H9 (cell line): ENCODE measurements at regions not wholly inside any gene's neighbourhood (a gene's known extent, or its start where the extent isn't known, plus 50 kb on each side); places are given as distances from the start of the nearest gene placed in this dataset.

Source experiments
- DNase-seq: peaks from one replicate; pipeline ENCODE4 v3.0.0-alpha.2; 2017
- H2AFZ ChIP-seq: one replicate; pipeline ENCODE4 v1.6.1; 2013; ENCODE audit warnings: mild to moderate bottlenecking, low read length, control low read depth, moderate library complexity
- H2AK5ac ChIP-seq: 2 replicates; pipeline ENCODE4 v1.6.1; 2013; ENCODE audit warnings: low read length, control low read depth, mixed read lengths; ENCODE audit not compliant: insufficient read length
- H2BK120ac ChIP-seq: one replicate; pipeline ENCODE4 v1.6.1; 2013; ENCODE audit warnings: low read depth, mild to moderate bottlenecking, low read length, control low read depth, inconsistent platforms; ENCODE audit not compliant: poor library complexity, severe bottlenecking
- H2BK12ac ChIP-seq: 2 replicates; pipeline ENCODE4 v1.6.1; 2013; ENCODE audit warnings: low read length, control low read depth, mixed read lengths, low read depth; ENCODE audit not compliant: insufficient read length
- H2BK15ac ChIP-seq: 2 replicates; pipeline ENCODE4 v1.6.1; 2013; ENCODE audit warnings: low read depth, low read length, control low read depth
- H2BK20ac ChIP-seq: one replicate; pipeline ENCODE4 v1.6.1; 2013; ENCODE audit warnings: low read depth, mild to moderate bottlenecking, low read length, control low read depth, inconsistent platforms; ENCODE audit not compliant: poor library complexity, severe bottlenecking
- H2BK5ac ChIP-seq: 2 replicates; pipeline ENCODE4 v1.6.1; 2013; ENCODE audit warnings: low read length, control low read depth, mixed read lengths; ENCODE audit not compliant: insufficient read length
- H3K14ac ChIP-seq: 2 replicates; pipeline ENCODE4 v1.6.1; 2013; ENCODE audit warnings: low read length, control low read depth; ENCODE audit not compliant: insufficient read depth
- H3K18ac ChIP-seq: 2 replicates; pipeline ENCODE4 v1.6.1; 2013; ENCODE audit warnings: low read depth, mild to moderate bottlenecking, mixed read lengths, low read length, control low read depth; ENCODE audit not compliant: insufficient read length
- H3K23ac ChIP-seq: 2 replicates; pipeline ENCODE4 v1.6.1; 2013; ENCODE audit warnings: low read length, control low read depth, mixed read lengths, low read depth; ENCODE audit not compliant: insufficient read length
- H3K23me2 ChIP-seq: 2 replicates; pipeline ENCODE4 v1.6.1; 2013; ENCODE audit warnings: low read depth, mild to moderate bottlenecking, mixed read lengths, low read length, control low read depth; ENCODE audit not compliant: insufficient read length, poor library complexity, severe bottlenecking
- H3K27ac ChIP-seq: 2 replicates; pipeline ENCODE4 v1.5.1; 2013; ENCODE audit warnings: low read length, control low read depth, mixed read lengths, low read depth; ENCODE audit not compliant: insufficient read length
- H3K27me3 ChIP-seq: 2 replicates; pipeline ENCODE4 v1.6.1; 2013; ENCODE audit warnings: low read length, control low read depth, inconsistent platforms; ENCODE audit not compliant: insufficient read depth
- H3K4ac ChIP-seq: 2 replicates; pipeline ENCODE4 v1.6.1; 2013; ENCODE audit warnings: low read depth, mild to moderate bottlenecking, control low read depth, inconsistent platforms, low read length, moderate library complexity
- H3K4me1 ChIP-seq: 2 replicates; pipeline ENCODE4 v1.6.1; 2013; ENCODE audit warnings: low read length, control low read depth, inconsistent platforms; ENCODE audit not compliant: insufficient read depth
- H3K4me2 ChIP-seq: 2 replicates; pipeline ENCODE4 v1.6.1; 2013; ENCODE audit warnings: low read length, control low read depth, mixed read lengths; ENCODE audit not compliant: insufficient read length, insufficient read depth
- H3K56ac ChIP-seq: 2 replicates; pipeline ENCODE4 v1.6.1; 2013; ENCODE audit warnings: low read depth, mild to moderate bottlenecking, mixed read lengths, low read length, control low read depth; ENCODE audit not compliant: insufficient read length
- H3K79me1 ChIP-seq: 2 replicates; pipeline ENCODE4 v1.6.1; 2013; ENCODE audit warnings: low read depth, mild to moderate bottlenecking, moderate library complexity, low read length, control low read depth, inconsistent platforms; ENCODE audit not compliant: insufficient read depth, poor library complexity, severe bottlenecking
- H3K79me2 ChIP-seq: 2 replicates; pipeline ENCODE4 v1.6.1; 2013; ENCODE audit warnings: low read length, control low read depth, inconsistent platforms; ENCODE audit not compliant: insufficient read depth
- H3K9ac ChIP-seq: 2 replicates; pipeline ENCODE4 v1.6.1; 2013; ENCODE audit warnings: low read length, control low read depth, mixed read lengths; ENCODE audit not compliant: insufficient read length; ENCODE audit errors: extremely low read depth
- H3K9me3 ChIP-seq: one replicate; pipeline ENCODE4 v1.6.1; 2013; ENCODE audit warnings: low read depth, low read length, inconsistent platforms; ENCODE audit not compliant: control insufficient read depth
- H3T11ph ChIP-seq: one replicate; pipeline ENCODE4 v1.6.1; 2013; ENCODE audit warnings: mild to moderate bottlenecking, low read length, control low read depth, inconsistent platforms
- H4K20me1 ChIP-seq: one replicate; pipeline ENCODE4 v1.6.1; 2013; ENCODE audit not compliant: control insufficient read depth, insufficient read length, insufficient read depth
- H4K5ac ChIP-seq: 2 replicates; pipeline ENCODE4 v1.6.1; 2013; ENCODE audit warnings: low read depth, mild to moderate bottlenecking, mixed read lengths, low read length, control low read depth; ENCODE audit not compliant: insufficient read length
- H4K8ac ChIP-seq: replicated peaks from 2 replicates; pipeline ENCODE4 v1.6.1; 2013; ENCODE audit warnings: low read length, control low read depth, mixed read lengths, low read depth; ENCODE audit not compliant: insufficient read length
- H4K91ac ChIP-seq: 2 replicates; pipeline ENCODE4 v1.6.1; 2013; ENCODE audit warnings: low read depth, mild to moderate bottlenecking, moderate library complexity, mixed read lengths, low read length, control low read depth; ENCODE audit not compliant: insufficient read length
- H3K27ac Mint-ChIP-seq, 3 experiments: 2 replicates in 2 of 3; 3 replicates in 1 of 3; pipeline ENCODE4 v1.8.0; 2020 to 2021; ENCODE audit warnings: mixed read lengths in 3 of 3, mild to moderate bottlenecking in 1 of 3, moderate library complexity in 1 of 3
- H3K27me3 Mint-ChIP-seq: 2 replicates; pipeline ENCODE4 v1.8.0; 2021; ENCODE audit warnings: low read depth, mild to moderate bottlenecking, moderate library complexity, mixed read lengths
- H3K36me3 Mint-ChIP-seq, 3 experiments: 2 replicates in 2 of 3; 3 replicates in 1 of 3; pipeline ENCODE4 v1.8.0; 2020 to 2021; ENCODE audit warnings: low read depth in 3 of 3, mixed read lengths in 3 of 3; ENCODE audit not compliant: insufficient read depth in 1 of 3
- H3K4me1 Mint-ChIP-seq, 2 experiments: 2 replicates each; pipeline ENCODE4 v1.8.0; 2020; ENCODE audit warnings: mixed read lengths in 2 of 2
- H3K4me3 Mint-ChIP-seq, 2 experiments: 2 replicates in 1 of 2; 3 replicates in 1 of 2; pipeline ENCODE4 v1.8.0; 2020 to 2021; ENCODE audit warnings: mild to moderate bottlenecking in 2 of 2, mixed read lengths in 2 of 2, moderate library complexity in 1 of 2
- H3K9me3 Mint-ChIP-seq, 2 experiments: 2 replicates in 1 of 2; 3 replicates in 1 of 2; pipeline ENCODE4 v1.8.0; 2020; ENCODE audit warnings: mild to moderate bottlenecking in 2 of 2, mixed read lengths in 2 of 2, moderate library complexity in 1 of 2
- CTCF ChIP-seq: fragments of 200-600 bp; sonication (generic); conservative IDR thresholded peaks from 3 replicates; pipeline ENCODE4 v1.8.0; 2021; ENCODE audit warnings: antibody characterized with exemption, mild to moderate bottlenecking
- WGBS: extraction: QIAGEN DNeasy Blood & Tissue Kit; methylation state at CpG from one replicate; pipeline ENCODE4 v1.1.7; 2013; ENCODE audit warnings: missing lambda C conversion rate, low lambda C conversion rate, mixed read lengths; ENCODE audit not compliant: insufficient read length; ENCODE audit errors: extremely low coverage; 5-methylcytosine and 5-hydroxymethylcytosine counted together

- H3K79me1 ChIP-seq: no peaks in the 10 kb centered on the region
- H3K23ac ChIP-seq: no peak overlapping the region
- H3K4ac ChIP-seq: no peak overlapping the region
- no peak overlapping the region for H2AK5ac ChIP-seq
- H3K4me3 Mint-ChIP-seq: no peak overlapping the region
- no peak for DNase-seq
- no peak overlapping the region for H2BK5ac ChIP-seq
- H3T11ph ChIP-seq: no peak overlapping the region
- H2BK120ac ChIP-seq: no peak overlapping the region
- no peaks in the 10 kb centered on the region for H3K27me3 ChIP-seq
- H2BK20ac ChIP-seq: no peak overlapping the region
- no peaks in the 10 kb centered on the region for H3K9me3 ChIP-seq
- H3K23me2 ChIP-seq: no peaks in the 10 kb centered on the region
- H2BK15ac ChIP-seq: no peak overlapping the region
- no peak overlapping the region for H4K8ac ChIP-seq
- no peak overlapping the region for H3K27ac ChIP-seq
- peak overlapping the region in 1 of 3 experiments; percentile 35; a peak in 2 of 7 replicates for H3K27ac Mint-ChIP-seq
- H3K4me1 Mint-ChIP-seq: peaks cover 27 to 30% of the 10 kb centered on the region in 2 experiments
- no peaks in the 10 kb centered on the region for H3K79me2 ChIP-seq
- H3K9ac ChIP-seq: no peak overlapping the region
- H2BK12ac ChIP-seq: no peak overlapping the region
- no peaks in the 10 kb centered on the region for H3K36me3 Mint-ChIP-seq
- peaks cover 7% of the 10 kb centered on the region; the same call in 1 of the 2 replicates for H3K4me1 ChIP-seq
- H4K91ac ChIP-seq: no peak overlapping the region
- H3K9me3 Mint-ChIP-seq: no peaks in the 10 kb centered on the region
- no peak overlapping the region for H3K14ac ChIP-seq
- WGBS: no CpG with 5 or more reads among the region's 11 CpGs
- peaks cover 8% of the 10 kb centered on the region for H3K27me3 Mint-ChIP-seq
- H3K56ac ChIP-seq: no peak overlapping the region
- no peak overlapping the region for H2AFZ ChIP-seq
- H4K5ac ChIP-seq: no peak overlapping the region
- no peak for TF ChIP-seq CTCF
- H3K4me2 ChIP-seq: no peak overlapping the region
- H4K20me1 ChIP-seq: no peaks in the 10 kb centered on the region
- H3K18ac ChIP-seq: no peak overlapping the region
Measured at GRCh38 chr11:123314972-123315371, 115.1 kb upstream of the GRAMD1B start.
